ENCODE measurements at regions not wholly inside any gene's neighbourhood (a gene's known extent, or its start where the extent isn't known, plus 50 kb on each side); places are given as distances from the start of the nearest gene placed in this dataset.
"Not testable (repeated sequence)": the region's sequence is repeated elsewhere in the genome, so short reads cannot be mapped to it uniquely, and the experiment has no call there.

DNA sequence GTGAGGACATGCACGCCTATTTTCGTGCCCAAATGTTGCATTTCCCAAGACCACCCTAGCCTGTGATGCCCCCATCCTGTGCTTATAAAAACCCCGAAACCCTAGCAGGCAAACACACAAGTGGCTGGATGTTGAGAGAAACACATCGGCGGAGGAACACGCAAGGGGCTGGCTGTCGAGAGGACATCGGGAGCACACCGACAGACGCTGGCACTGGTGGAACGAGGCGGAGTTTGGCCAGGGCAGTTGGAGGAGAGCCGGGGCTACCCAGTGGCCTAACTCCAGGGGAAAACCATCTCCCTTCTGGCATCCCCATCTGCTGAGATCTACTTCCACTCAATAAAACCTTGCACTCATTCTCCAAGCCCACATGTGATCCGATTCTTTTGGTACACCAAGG lies 225.9 kb upstream of the GRIK2 start:
- no peak overlapping the region for H3K4me3 ChIP-seq (ENCODE audit: low read depth, low read length)
- TF ChIP-seq, protein P1, sequence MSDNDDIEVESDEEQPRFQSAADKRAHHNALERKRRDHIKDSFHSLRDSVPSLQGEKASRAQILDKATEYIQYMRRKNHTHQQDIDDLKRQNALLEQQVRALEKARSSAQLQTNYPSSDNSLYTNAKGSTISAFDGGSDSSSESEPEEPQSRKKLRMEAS (IDR thresholded peaks at IDR 0.05; ENCODE audit: low read depth, low read length): no peak
- TF ChIP-seq, protein P2, sequence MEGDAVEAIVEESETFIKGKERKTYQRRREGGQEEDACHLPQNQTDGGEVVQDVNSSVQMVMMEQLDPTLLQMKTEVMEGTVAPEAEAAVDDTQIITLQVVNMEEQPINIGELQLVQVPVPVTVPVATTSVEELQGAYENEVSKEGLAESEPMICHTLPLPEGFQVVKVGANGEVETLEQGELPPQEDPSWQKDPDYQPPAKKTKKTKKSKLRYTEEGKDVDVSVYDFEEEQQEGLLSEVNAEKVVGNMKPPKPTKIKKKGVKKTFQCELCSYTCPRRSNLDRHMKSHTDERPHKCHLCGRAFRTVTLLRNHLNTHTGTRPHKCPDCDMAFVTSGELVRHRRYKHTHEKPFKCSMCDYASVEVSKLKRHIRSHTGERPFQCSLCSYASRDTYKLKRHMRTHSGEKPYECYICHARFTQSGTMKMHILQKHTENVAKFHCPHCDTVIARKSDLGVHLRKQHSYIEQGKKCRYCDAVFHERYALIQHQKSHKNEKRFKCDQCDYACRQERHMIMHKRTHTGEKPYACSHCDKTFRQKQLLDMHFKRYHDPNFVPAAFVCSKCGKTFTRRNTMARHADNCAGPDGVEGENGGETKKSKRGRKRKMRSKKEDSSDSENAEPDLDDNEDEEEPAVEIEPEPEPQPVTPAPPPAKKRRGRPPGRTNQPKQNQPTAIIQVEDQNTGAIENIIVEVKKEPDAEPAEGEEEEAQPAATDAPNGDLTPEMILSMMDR (IDR thresholded peaks at IDR 0.05; ENCODE audit: low read depth, low read length): no peak
- no peak for TF ChIP-seq POLR2A (IDR thresholded peaks at IDR 0.05; ENCODE audit: extremely low read depth, insufficient read length)
- no peak for TF ChIP-seq MYC (IDR thresholded peaks at IDR 0.05; ENCODE audit: low read depth, low read length)
- no peak for DNase-seq (ENCODE audit: low read depth)

DNA sequence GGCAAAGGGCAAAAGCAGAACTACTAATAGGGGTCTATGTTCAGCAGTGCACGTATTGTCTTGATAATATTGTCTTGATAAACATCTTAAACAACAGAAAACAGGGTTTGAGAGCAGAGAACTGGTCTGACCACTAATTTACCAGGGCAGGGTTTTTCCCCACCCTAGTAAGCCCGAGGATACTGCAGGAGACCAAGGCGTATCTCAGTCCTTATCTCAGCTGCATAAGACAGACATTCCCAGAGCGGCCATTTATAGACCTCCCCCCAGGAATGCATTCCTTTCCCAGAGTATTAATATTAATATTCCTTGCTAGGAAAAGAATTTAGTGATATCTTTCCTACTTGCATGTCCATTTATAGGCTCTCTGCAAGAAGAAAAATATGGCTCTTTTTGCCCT lies 222.5 kb upstream of the GRIK2 start:
- DNase-seq (ENCODE audit: low read depth); H3K4me3 ChIP-seq (ENCODE audit: low read depth, low read length): not testable (repeated sequence)

DNA sequence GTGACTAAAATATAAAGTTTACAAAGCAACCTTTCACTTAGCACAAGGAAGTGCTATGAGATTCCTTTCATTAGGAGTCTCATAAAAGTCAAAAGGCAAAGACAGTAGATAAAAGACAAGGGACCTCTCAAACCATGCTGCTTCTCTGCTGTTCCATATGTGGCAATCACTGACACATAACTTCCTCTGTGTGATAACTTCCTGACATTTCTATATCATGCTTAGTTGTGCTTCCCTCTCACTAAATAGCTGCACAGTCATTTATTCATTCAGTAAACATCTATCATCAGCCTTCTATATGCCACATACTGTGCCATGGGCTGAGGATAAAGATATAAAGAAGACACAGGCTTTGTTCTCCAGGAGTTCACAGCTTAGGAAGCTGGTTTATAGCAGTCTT lies 214.8 kb upstream of the GRIK2 start:
- TF ChIP-seq, protein P2 (IDR thresholded peaks at IDR 0.05; ENCODE audit: low read depth, low read length): no peak
- TF ChIP-seq, protein P1 (IDR thresholded peaks at IDR 0.05; ENCODE audit: low read depth, low read length): peak; percentile 71
- TF ChIP-seq MYC (IDR thresholded peaks at IDR 0.05; ENCODE audit: low read depth, low read length) (peak; percentile 51), POLR2A (IDR thresholded peaks at IDR 0.05; ENCODE audit: extremely low read depth, insufficient read length) (no peak)
- peak; percentile 38 for DNase-seq (ENCODE audit: low read depth)
- no peak overlapping the region for H3K4me3 ChIP-seq (ENCODE audit: low read depth, low read length)

DNA sequence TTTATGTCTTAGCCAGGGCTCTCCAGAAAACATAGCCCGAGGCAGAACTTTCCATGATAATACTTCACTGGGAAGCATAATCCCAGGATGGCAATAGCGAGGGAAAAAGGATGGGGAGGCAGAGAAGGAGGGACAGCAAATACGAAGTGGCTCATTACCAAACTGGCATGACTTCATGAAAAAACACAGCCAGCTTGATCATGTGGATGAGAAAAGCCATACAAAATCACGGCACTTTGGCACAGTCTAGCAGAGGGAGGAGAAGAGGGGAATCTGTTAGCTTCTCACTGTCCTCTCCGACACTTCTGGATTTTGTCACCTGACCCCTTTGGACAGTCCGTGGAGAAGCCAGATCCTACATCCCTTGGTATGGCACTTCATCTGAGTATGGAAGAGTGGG lies 212.5 kb upstream of the GRIK2 start:
- no peak for DNase-seq (ENCODE audit: low read depth)
- H3K4me3 ChIP-seq (ENCODE audit: low read depth, low read length): no peak overlapping the region
- TF ChIP-seq POLR2A (IDR thresholded peaks at IDR 0.05; ENCODE audit: extremely low read depth, insufficient read length) (no peak), MYC (IDR thresholded peaks at IDR 0.05; ENCODE audit: low read depth, low read length) (no peak)
- TF ChIP-seq, protein P2 (IDR thresholded peaks at IDR 0.05; ENCODE audit: low read depth, low read length): no peak
- TF ChIP-seq, protein P1 (IDR thresholded peaks at IDR 0.05; ENCODE audit: low read depth, low read length): no peak

DNA sequence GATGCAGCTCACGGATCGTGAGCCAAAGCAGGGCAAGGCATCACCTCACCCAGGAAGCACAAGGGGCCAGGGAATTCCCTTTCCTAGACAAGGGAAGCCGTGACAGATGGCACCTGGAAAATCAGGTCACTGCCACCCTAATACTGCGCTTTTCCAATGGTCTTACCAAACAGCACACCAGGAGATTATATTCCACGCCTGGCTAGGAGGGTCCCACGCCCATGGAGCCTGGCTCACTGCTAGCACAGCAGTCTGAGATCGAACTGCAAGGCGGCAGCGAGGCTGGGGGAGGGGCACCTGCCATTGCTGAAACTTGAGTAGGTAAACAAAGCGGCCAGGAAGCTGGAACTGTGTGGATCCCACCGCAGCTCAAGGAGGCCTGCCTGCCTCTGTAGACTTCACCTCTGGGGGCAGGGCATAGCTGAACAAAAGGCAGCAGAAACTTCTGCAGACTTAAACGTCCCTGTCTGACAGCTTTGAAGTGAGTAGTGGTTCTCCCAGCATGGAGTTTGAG lies 205.2 kb upstream of the GRIK2 start:
- not testable (repeated sequence) for DNase-seq (ENCODE audit: low read depth); H3K4me3 ChIP-seq (ENCODE audit: low read depth, low read length)

DNA sequence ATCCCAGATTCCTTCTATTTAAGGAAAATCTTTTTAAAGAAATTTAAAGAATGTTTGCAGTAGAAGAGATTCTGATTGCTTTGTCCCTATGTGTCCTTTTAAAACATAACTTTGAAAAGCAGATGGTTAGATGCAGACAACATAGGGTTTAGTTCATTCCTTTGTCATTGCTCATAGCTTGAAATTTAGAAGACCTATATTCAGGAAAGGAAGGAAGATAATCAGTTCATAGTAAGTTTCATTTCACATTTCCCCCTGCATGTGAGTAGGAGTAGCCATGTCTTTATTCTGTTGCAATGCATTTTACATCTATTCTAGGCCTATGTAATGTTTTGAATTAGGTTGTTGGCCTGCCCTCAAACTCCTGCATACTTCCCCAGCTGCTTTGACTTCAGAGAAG lies 197.9 kb upstream of the GRIK2 start:
- DNase-seq (ENCODE audit: low read depth): no peak
- no peak for TF ChIP-seq MYC (IDR thresholded peaks at IDR 0.05; ENCODE audit: low read depth, low read length)
- TF ChIP-seq, protein P1 (IDR thresholded peaks at IDR 0.05; ENCODE audit: low read depth, low read length): no peak
- no peak for TF ChIP-seq POLR2A (IDR thresholded peaks at IDR 0.05; ENCODE audit: extremely low read depth, insufficient read length)
- TF ChIP-seq, protein P2 (IDR thresholded peaks at IDR 0.05; ENCODE audit: low read depth, low read length): no peak
- H3K4me3 ChIP-seq (ENCODE audit: low read depth, low read length): no peak overlapping the region

DNA sequence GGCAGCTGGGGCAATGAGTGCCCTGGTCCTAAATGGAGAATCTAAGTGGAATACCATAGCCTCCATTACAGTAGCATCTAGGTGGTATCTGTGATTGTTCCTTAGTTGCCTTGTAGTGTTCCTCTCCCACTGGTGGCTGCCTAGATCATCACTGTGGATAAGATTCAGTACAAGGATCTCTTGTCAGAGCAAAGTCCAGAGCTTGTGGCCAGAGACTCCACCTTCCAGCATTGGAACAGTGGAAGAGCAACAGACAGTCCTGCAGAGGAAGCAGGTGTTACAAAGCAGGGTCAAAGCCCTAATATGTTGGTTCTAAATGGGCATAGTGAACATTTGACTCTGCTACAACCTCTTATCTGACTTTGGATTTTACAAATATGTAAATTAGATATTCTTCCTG lies 194.1 kb upstream of the GRIK2 start:
- no peak overlapping the region for H3K4me3 ChIP-seq (ENCODE audit: low read depth, low read length)
- TF ChIP-seq, protein P1 (IDR thresholded peaks at IDR 0.05; ENCODE audit: low read depth, low read length): no peak
- no peak for DNase-seq (ENCODE audit: low read depth)
